K562 (cell line): ENCODE measurements at regions not wholly inside any gene's neighbourhood (a gene's known extent, or its start where the extent isn't known, plus 50 kb on each side); places are given as distances from the start of the nearest gene placed in this dataset.

ENCODE experiments used
- CEBPB ChIP-seq: fragments of 450-650 bp; IDR thresholded peaks from 2 replicates; pipeline ENCODE4 v1.6.1; 2016; ENCODE audit warnings: missing genetic modification characterization, missing compliant biosample characterization
- GABPA ChIP-seq: fragments of 200-800 bp; sonication (Bioruptor generic); conservative IDR thresholded peaks from 2 replicates; pipeline ENCODE4 v1.6.1; 2016; ENCODE audit warnings: low read depth, missing genetic modification characterization, missing compliant biosample characterization
- HNRNPUL1 ChIP-seq: fragments of 200-400 bp; formaldehyde crosslinking; IDR thresholded peaks from 2 replicates; pipeline ENCODE4 v1.6.1; 2017; ENCODE audit warnings: low read length
- REST ChIP-seq, 2 experiments: fragments of 450-650 bp; formaldehyde crosslinking in 1 of 2; IDR thresholded peaks; 2 replicates each; pipeline versions ENCODE4 v1.4.0 to v1.6.1; 2014 to 2020; ENCODE audit warnings: mild to moderate bottlenecking in 2 of 2, borderline replicate concordance in 1 of 2, low read depth in 1 of 2
- STAT6 ChIP-seq: sonication (generic); formaldehyde crosslinking; IDR thresholded peaks from 2 replicates; pipeline ENCODE4 v1.8.1; 2023; ENCODE audit warnings: mild to moderate bottlenecking, missing genetic modification reagents
- TAF7 ChIP-seq: fragments of 450-650 bp; IDR thresholded peaks from 2 replicates; pipeline ENCODE4 v1.6.1; 2016; ENCODE audit warnings: missing genetic modification characterization, missing compliant biosample characterization
- TF ChIP-seq, protein P1 (sequence below), 3 experiments: IDR thresholded peaks in 2 of 3; conservative IDR thresholded peaks in 1 of 3; 2 replicates each; pipeline ENCODE4 v1.5.1; 2011 to 2012; ENCODE audit warnings: low read length in 3 of 3, mild to moderate bottlenecking in 3 of 3, control low read depth in 2 of 3, improper control_type of control experiment in 1 of 3, inconsistent platforms in 1 of 3, low read depth in 1 of 3, mixed read lengths in 1 of 3, moderate library complexity in 1 of 3; ENCODE audit not compliant: insufficient read depth in 2 of 3

DNA sequence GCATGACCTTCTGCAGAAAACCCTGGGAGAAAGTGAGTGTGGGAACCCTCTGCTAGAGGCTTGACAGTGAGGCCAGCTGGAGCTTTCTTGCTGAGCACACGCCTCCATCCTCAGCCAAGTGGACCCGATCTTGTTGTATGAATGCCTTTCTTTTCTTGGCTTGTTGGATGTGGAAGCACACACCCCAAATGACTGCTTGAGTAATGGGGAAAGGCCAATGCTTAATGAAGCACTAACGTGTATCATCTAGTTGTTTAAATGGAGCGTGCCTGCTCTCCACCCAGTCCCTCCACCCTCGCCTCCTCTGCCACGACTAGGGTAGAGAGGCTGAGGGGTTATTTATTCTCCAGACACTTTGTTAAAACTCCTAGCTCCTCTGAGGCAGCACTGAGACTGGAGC lies 54.3 kb upstream of the IKBKE start:
- TF ChIP-seq, protein P1, sequence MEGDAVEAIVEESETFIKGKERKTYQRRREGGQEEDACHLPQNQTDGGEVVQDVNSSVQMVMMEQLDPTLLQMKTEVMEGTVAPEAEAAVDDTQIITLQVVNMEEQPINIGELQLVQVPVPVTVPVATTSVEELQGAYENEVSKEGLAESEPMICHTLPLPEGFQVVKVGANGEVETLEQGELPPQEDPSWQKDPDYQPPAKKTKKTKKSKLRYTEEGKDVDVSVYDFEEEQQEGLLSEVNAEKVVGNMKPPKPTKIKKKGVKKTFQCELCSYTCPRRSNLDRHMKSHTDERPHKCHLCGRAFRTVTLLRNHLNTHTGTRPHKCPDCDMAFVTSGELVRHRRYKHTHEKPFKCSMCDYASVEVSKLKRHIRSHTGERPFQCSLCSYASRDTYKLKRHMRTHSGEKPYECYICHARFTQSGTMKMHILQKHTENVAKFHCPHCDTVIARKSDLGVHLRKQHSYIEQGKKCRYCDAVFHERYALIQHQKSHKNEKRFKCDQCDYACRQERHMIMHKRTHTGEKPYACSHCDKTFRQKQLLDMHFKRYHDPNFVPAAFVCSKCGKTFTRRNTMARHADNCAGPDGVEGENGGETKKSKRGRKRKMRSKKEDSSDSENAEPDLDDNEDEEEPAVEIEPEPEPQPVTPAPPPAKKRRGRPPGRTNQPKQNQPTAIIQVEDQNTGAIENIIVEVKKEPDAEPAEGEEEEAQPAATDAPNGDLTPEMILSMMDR (IDR thresholded peaks at IDR 0.05 in 2 of 3, conservative IDR thresholded peaks at IDR 0.05 in 1 of 3; ENCODE audit: insufficient read depth in 2 of 3, low read depth in 1 of 3, low read length in 3 of 3): no peak
- TF ChIP-seq HNRNPUL1: no peak
- no peak for TF ChIP-seq GABPA (tag)
- TF ChIP-seq TAF7 (tag): no peak
- TF ChIP-seq REST (IDR thresholded peaks at IDR 0.05; ENCODE audit: borderline replicate concordance): no peak
- TF ChIP-seq REST (CRISPR knock-in tag; IDR thresholded peaks at IDR 0.05; ENCODE audit: low read depth): no peak
- TF ChIP-seq CEBPB (tag): no peak
- TF ChIP-seq STAT6 (CRISPR knock-in tag): no peak
